GM19397 (cell line): ENCODE measurements at regions not wholly inside any gene's neighbourhood (a gene's known extent, or its start where the extent isn't known, plus 50 kb on each side); places are given as distances from the start of the nearest gene placed in this dataset.
A peak's percentile ranks its signal among the peaks of the same experiment; 100 is the strongest.
"Not testable (repeated sequence)": the region's sequence is repeated elsewhere in the genome, so short reads cannot be mapped to it uniquely, and the experiment has no call there.

ENCODE experiments used
- ATAC-seq: cut with Tn5 transposase; IDR thresholded peaks from one replicate; pipeline ENCODE4 v1.9.1; 2021; ENCODE audit warnings: mild to moderate bottlenecking, moderate library complexity; ENCODE audit not compliant: unreplicated experiment

GRCh38 chr15:83335542-83335941 is 51.1 kb upstream of the BNC1 start:
- ATAC-seq = not testable (repeated sequence)

GRCh38 chr15:83339396-83339795 is 54.9 kb upstream of the BNC1 start:
- ATAC-seq = no peak

GRCh38 chr15:83340087-83340486 is 55.6 kb upstream of the BNC1 start:
- ATAC-seq = no peak

- ATAC-seq = no peak
These were observed 61.9 kb upstream of the BNC1 start for GRCh38 chr15:83346342-83346741.

- no peak for ATAC-seq
These were observed 67.7 kb upstream of the BNC1 start for GRCh38 chr15:83352119-83352518.

GRCh38 chr15:83356501-83357399 is 72.3 kb upstream of the BNC1 start:
- no peak for ATAC-seq

GRCh38 chr15:83358972-83359564 is 74.6 kb upstream of the BNC1 start:
- no peak for ATAC-seq

- no peak for ATAC-seq
These were observed 78.2 kb upstream of the BNC1 start for GRCh38 chr15:83362706-83363105.

- ATAC-seq = no peak
These were observed 80.0 kb upstream of the BNC1 start for GRCh38 chr15:83364501-83364900.

GRCh38 chr15:83365370-83365938 is 81.0 kb upstream of the BNC1 start:
- no peak for ATAC-seq

GRCh38 chr15:83372434-83372891 is 74.7 kb upstream of the SH3GL3 start:
- ATAC-seq = no peak

GRCh38 chr15:83378921-83379578 is 68.1 kb upstream of the SH3GL3 start:
- no peak for ATAC-seq

- no peak for ATAC-seq
These were observed 67.6 kb upstream of the SH3GL3 start for GRCh38 chr15:83379579-83379959.

- no peak for ATAC-seq
These were observed 67.1 kb upstream of the SH3GL3 start for GRCh38 chr15:83380059-83380458.

- peak; percentile 60 for ATAC-seq
These were observed 66.5 kb upstream of the SH3GL3 start for GRCh38 chr15:83380682-83381081.

- ATAC-seq = not testable (repeated sequence)
These were observed 63.5 kb upstream of the SH3GL3 start for GRCh38 chr15:83383608-83384139.

- no peak for ATAC-seq
These were observed 51.0 kb upstream of the SH3GL3 start for GRCh38 chr15:83396101-83396500.
